SW 1271 (cell line): ENCODE measurements at regions not wholly inside any gene's neighbourhood (a gene's known extent, or its start where the extent isn't known, plus 50 kb on each side); places are given as distances from the start of the nearest gene placed in this dataset.

Experiments used
- DNase-seq, 2 experiments: peaks; one replicate each; lab custom pipeline; 2025; lab: John Stamatoyannopoulos, UW

DNA sequence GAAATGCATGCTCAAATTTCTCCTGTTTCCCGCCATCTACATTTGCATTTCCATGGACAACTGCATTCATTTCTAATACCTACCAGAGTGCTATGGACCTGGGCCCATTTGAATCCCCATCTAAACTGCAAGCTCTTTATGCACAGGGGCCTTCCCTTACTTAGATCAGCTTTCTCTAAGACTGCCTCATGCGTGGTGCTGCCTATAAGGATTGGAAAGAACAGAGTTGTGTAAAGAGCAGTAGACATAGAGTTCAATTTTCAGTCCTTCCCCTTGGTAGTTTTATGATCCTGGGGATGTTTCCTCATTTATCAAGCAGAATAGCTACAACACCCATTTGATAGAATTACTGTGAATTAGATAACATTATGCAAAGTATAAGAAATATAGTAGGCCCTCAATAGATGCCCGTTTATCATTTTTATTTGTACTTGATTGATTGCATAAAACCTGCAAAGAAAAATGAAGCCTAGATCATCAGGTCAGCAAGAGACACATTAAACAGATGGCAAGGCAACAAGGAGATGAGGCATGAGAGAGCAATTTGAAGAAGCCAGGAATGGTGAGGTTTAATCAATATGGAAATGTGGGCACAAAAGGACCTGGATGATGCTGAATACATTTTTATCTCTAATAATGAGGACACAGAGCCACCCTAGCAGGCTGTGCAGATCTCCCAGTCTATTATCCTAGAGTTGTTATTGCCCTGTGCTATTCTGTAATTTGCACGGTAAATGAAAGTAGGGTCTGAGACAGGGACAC is 359.7 kb downstream of the FAM181B start:
- DNase-seq: no peak

DNA sequence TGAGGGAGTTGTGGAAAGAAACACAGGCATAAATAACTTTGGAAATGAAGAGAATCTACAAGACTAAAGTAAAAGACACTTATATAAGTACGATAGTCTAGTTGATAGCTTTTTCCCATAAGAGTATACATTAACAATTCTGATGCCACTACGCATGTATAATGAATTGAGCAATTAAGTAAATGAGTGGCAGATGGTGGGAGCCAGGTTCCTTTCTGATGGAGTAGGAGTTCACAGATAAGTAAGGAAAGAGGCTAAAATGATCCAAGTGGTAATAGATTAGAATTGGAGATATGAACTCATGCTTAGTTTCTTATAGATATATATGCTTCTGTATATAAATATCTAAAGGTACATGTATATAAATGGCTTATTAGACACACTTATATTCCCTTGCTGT is 368.3 kb downstream of the FAM181B start:
- DNase-seq: no peak

DNA sequence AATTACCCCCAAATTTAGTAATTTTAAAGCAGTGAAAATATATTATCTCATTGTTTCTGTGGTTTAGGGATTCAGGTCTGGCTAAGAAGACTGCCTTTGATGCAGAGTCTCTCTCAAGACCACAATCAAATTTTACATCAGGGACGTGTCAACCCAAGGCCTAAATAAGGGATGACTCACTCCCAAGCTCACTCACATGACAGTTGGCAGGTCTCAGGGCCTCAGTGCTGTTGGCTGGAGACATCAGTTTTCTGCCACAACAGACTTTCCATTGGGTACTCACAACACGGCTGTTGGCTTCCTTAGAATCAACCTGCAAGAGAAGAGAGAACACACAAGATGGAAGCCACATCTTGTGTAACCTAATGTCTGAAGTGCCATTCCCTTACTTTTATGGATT is 377.3 kb downstream of the FAM181B start:
- no peak for DNase-seq

DNA sequence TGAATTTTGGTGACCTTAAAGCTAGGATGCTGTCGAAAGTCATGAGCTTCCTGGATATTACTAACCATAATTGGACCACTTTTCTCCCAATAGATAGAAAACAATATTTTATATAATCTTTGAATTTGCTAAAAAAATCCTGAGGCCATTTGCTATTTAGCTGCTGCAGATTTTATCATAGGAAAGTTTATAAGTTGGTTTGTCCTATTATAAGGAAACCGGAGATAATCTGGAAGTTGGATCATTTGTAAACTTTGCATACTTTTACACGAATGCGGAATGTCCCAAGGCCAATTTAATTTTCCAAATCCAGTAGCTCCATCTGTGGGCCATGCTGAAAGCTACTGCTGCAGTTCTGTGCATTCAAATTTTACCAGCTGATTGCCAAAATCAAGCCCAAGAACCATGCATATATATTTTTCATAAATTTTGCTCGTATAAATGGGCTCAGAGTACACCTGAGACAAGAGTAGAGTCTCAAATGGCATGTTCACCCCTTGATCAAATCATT is 378.3 kb downstream of the FAM181B start:
- no peak for DNase-seq

GRCh38 chr11:82326853-82327252 is 406.8 kb downstream of the FAM181B start:
- DNase-seq: no peak

DNA sequence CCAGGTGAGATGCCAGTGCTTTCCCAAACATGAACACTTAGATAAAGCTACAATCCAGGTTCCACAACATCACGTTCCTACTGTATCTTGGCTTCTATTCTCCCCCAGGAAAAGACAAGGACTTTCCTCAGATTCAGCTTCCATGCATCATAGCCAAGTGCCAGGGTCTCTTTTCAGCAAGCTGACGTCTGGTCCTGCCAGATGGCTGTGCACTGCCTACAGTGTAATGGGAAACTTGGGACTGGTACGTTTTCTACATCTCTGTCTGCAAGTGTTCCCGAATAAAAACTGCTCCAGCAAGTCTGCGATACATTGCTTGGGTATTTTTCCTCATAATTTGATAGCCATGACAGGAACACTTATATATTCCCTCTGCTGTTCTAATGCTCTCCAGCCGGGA is 412.5 kb downstream of the FAM181B start:
- DNase-seq: no peak

DNA sequence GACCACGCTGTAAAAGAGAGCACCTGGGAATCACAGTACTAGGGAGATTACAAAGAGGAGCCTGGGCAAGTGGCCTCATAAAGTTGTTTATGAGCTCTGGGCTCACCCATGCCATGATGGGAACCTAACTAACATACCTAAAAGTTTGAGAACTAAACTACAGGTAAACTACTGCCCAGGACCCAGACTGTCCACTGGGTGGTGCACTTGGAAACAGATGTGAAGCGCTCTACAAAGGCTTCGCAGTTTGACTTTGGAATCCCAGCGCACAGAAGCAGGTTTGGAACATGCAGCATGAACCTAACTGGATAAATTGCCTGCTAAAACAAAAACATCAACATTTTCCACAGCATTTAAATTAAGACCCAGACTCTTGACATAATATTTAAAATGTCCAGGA is 418.6 kb downstream of the FAM181B start:
- DNase-seq: no peak

GRCh38 chr11:82308979-82309378 is 424.7 kb downstream of the FAM181B start:
- no peak for DNase-seq

DNA sequence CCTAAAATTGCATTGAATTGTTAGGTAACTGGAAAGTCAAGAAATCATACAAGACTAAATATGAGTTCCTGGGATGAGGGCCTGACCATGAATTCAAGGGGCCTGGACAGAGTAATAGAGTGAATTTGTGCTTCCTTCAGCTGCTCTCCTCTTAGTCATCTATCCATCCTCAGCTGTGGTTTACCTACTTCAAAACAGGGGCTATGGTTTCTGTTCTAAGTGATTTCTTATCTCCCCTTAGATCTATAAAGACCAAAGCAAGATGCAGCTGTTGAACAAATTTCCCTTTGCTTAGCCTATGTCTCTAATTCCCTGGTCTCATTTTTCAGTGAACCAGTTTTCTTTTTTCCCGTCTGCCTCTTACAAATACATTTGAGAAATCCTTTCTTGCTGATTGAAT is 428.5 kb downstream of the FAM181B start:
- no peak for DNase-seq

DNA sequence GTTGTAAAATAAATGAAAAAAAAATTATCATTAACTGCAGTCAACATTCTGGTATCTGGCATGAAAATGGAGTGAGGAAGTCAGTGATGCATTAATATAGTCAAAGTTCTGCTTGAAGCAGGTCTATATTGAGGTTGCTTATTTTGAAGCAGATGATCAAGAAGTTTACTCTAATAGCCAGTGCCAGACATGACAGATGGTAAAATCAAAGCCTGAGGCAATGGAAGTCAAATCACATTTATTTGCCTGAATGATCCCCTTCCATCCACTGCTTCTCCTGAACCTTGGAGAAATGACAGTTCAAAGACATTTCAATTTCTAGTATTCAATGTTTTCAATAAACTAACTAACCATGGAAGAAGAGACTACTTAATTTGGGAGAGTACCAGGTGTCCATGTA is 430.0 kb downstream of the FAM181B start:
- no peak for DNase-seq

DNA sequence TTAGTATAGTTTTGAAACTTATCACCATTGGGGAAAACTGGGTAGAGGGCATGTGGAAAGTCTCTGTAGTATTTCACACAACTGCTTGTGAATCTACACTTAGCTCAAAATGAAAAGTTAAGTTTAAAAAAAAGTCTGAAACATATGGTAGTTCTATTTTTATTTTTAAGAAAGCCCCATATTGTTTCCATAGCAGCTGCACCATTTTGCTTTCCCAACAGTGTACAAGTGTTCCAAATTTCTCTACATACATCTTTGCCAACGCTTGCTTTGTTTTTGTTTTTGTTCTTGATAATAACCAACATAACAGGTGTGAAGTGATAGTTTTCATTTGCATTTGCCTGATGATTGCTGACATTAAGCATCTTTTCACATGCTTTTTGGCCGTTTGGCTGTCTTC is 445.2 kb downstream of the FAM181B start:
- no peak for DNase-seq

GRCh38 chr11:82270870-82271269 is 462.8 kb downstream of the FAM181B start:
- DNase-seq: no peak

- DNase-seq: no peak
Measured at GRCh38 chr11:82268627-82269026, 465.0 kb downstream of the FAM181B start.

GRCh38 chr11:82267186-82267585 is 466.5 kb downstream of the FAM181B start:
- no peak for DNase-seq

DNA sequence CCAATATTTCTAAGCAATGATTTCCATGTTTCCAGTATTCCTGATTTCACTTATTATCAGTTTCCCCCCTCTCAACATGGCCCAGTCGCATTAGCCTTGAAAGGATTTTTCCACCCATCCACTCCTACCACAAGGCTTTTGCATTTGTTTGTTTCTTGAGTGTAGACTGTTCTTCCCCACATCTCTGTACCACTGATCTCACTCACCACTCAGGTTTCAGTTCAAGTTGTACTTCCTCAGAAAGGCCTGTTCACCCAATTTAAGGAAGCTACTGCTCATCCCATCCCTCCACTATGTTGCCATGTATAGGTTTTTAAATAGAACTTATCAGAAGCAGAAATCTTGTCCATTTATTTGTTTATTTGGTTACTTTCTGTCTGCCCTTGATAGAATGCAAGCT is 472.3 kb downstream of the FAM181B start:
- DNase-seq: no peak

GRCh38 chr11:82250047-82250446 is 483.6 kb downstream of the FAM181B start:
- no peak for DNase-seq

DNA sequence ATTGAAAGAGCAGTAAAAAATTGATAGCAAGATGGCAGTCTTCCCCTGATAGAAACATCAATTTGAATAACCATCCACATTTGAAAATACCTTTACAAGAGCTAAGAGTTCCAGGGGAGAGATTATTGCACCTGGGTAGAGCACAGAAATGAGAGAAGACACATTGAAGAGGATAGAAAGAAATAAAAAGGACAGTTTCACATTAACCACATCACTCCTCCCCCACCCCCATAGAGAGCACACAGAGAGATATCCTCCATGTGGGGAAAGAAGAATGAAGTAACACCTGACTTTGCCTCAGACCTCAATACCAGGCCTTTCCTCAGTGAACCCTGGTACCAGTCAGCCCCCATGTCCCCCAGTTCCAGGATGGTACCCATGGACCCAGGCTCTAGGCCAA is 486.7 kb downstream of the FAM181B start:
- no peak for DNase-seq

DNA sequence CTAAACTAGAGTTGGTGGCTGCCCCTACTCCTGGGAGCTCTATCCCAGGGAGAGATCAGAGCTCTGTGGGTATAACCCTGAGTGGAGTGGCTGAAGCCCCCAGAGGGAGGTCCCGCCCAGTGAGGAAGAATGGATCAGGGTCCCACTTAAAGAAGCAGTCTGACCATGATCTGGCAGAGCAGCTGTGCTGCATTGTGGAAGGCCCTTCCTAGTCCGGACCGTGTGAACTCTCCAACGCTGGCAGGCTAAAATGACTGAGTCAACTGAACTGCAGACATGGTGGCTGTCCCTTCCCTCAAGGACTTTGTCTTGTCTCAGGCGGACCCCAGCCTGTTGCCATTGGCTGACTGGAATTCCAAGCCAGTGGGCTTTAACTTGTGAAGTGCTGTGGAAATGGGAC is 494.2 kb downstream of the FAM181B start:
- DNase-seq: no peak

GRCh38 chr11:82234256-82234655 is 499.4 kb downstream of the FAM181B start:
- no peak for DNase-seq

GRCh38 chr11:82233201-82233600 is 500.5 kb downstream of the FAM181B start:
- no peak for DNase-seq

- DNase-seq: peak in 1 of 2 experiments; percentile 37
Measured at GRCh38 chr11:82229341-82229740, 504.3 kb downstream of the FAM181B start.

DNA sequence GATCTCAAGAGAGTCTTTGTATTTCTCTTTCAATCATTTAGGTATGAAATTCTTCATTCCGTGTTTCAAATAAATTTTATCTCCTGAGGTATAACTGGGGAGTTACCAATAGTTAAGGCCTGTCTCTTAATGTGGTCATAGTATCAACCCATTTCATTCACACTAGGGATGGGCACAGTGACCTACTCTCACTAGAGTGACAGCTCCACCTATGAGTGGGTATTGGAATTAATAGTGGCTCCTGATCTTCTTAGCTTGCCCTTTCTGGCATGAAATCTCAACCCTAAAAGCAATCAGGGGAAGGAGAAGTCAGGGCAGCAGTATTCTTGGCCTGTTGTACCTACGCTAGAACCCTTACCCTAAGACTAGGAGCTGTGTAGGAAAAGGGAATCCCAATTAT is 507.7 kb downstream of the FAM181B start:
- no peak for DNase-seq

- no peak for DNase-seq
Measured at GRCh38 chr11:82225502-82225901, 508.2 kb downstream of the FAM181B start.

DNA sequence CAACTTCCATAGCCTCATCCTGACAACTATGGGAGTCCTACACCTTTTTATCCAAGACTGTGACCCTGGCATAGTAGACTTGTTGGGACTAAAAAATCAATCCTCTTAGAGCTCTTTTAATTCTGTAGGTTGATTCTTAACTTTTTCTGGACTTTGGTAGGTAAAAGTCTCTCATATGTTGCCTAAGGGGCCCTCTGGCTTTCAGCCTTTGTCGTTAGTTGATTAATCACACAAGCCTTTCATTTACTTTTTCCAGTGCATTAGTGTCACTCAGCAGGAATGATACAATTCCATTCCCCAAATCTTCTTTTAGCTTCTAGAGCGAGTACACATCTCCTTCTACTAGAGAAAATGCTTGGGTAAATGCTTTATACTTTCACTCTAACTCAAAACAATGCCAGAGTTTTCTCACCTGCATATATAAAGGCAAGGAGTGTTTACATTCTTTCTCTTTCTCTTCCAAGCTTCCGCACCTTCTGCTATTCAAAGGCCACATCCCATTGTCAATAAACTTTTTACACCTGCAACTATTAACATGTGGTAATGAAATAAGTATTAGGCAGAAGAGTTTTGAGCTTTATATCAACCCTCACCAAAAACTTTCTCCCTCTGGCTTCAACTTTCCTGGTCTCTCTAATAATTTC is 516.6 kb downstream of the FAM181B start:
- DNase-seq: no peak
